ENCODE measurements at regions not wholly inside any gene's neighbourhood (a gene's known extent, or its start where the extent isn't known, plus 50 kb on each side); places are given as distances from the start of the nearest gene placed in this dataset.

- no peak for TF ChIP-seq CTCF (IDR thresholded peaks at IDR 0.05)
- no peak for TF ChIP-seq POLR2AphosphoS5 (IDR thresholded peaks at IDR 0.05)
These were observed 178.3 kb downstream of the SKIDA1 start for GRCh38 chr10:21347043-21347784.

Measured in breast epithelium (tissue), 3 donors.